ENCODE measurements at regions not wholly inside any gene's neighbourhood (a gene's known extent, or its start where the extent isn't known, plus 50 kb on each side); places are given as distances from the start of the nearest gene placed in this dataset.

DNA sequence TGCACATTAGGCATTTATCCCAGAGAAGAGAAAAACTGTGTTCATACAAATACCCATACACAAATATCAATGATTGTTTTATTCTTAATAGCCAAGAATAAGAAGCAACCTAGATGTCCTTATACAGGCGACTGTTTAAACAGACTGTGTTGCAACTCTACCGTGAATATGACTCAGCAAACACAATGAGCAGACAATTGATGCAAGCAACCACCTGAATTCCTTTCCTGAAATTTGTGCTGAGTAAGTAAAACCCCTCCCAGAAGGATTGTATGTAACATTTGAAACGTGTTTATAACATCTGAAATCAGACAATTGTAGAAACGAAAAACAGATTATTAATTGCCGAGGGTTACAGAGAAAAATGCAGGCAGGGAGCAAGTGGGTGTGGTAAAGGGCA lies 621.9 kb upstream of the SOX11 start:
- no peak for TF ChIP-seq CTCF (IDR thresholded peaks at IDR 0.05; ENCODE audit: low read depth, low read length, poor library complexity, severe bottlenecking)
- no peak for TF ChIP-seq EZH2phosphoT487 (IDR thresholded peaks at IDR 0.05; ENCODE audit: borderline replicate concordance, low read length)
